HCT116 (cell line): ENCODE measurements at regions not wholly inside any gene's neighbourhood (a gene's known extent, or its start where the extent isn't known, plus 50 kb on each side); places are given as distances from the start of the nearest gene placed in this dataset.

ENCODE experiments used
- ATAC-seq: fragments of 200-7000 bp; cut with Tn5 transposase; 2 replicates; pipeline ENCODE4 v1.9.1; 2020; ENCODE audit warnings: mild to moderate bottlenecking, moderate library complexity
- BruUV-seq: library from RNA; stranded (reverse); fragments of 400-500 nt; replicated peaks from 2 replicates; lab custom pipeline; 2021; lab: Mats Ljungman, UMichigan
- CTCF ChIA-PET: fragments of 300-600 bp; sonication (Branson Sonifier 250); formaldehyde crosslinking; loops from one replicate; lab custom pipeline; 2021; ENCODE audit warnings: antibody characterized with exemption; lab: Charles Lee
- POLR2A ChIA-PET: fragments of 300-600, 350-600 bp; sonication (Branson Sonifier 250); formaldehyde crosslinking; loops from one replicate; lab custom pipeline; 2021; ENCODE audit warnings: antibody characterized with exemption; lab: Charles Lee
- RAD21 ChIA-PET, 2 experiments: fragments of 300-600 bp; sonication (Branson Sonifier 250); formaldehyde crosslinking; loops; one replicate each; lab custom pipeline; 2023; ENCODE audit warnings: low total read pairs in 2 of 2; ENCODE audit not compliant: uncharacterized antibody in 2 of 2, unreplicated experiment in 2 of 2, low non-redundant PET in 1 of 2; lab: Charles Lee
- DNase-seq: peaks from one replicate; pipeline ENCODE4 v3.0.0-alpha.2; 2010; ENCODE audit warnings: low read depth, low spot score
- H2AFZ ChIP-seq: fragments of 200-600 bp; shearing (Covaris generic), sonication (generic); 2 replicates; pipeline ENCODE4 v1.6.1; 2017; ENCODE audit warnings: low read depth, mixed run types, mixed read lengths, antibody characterized with exemption, low read length; ENCODE audit not compliant: poor library complexity, severe bottlenecking
- H3K27ac ChIP-seq: 2 replicates; pipeline ENCODE4 v1.5.1; 2012; ENCODE audit warnings: low read depth, low read length
- H3K27me3 ChIP-seq: fragments of 200-600 bp; sonication (generic); 2 replicates; pipeline ENCODE4 v1.6.1; 2016; ENCODE audit warnings: mixed run types, low read length, mixed read lengths; ENCODE audit not compliant: insufficient read depth
- H3K36me3 ChIP-seq, 2 experiments: fragments of 200-500 bp in 1 of 2; fragments of 200-600 bp in 1 of 2; sonication (Bioruptor generic) in 1 of 2; sonication (generic) in 1 of 2; 2 replicates each; pipeline versions ENCODE4 v1.5.1 to v1.6.1; 2014 to 2016; ENCODE audit warnings: low read length in 2 of 2, inconsistent platforms in 1 of 2, mixed read lengths in 1 of 2, mixed run types in 1 of 2; ENCODE audit not compliant: insufficient read depth in 2 of 2, control insufficient read depth in 1 of 2
- H3K4me1 ChIP-seq, 2 experiments: fragments of 200-600 bp in 1 of 2; sonication (generic) in 1 of 2; 2 replicates each; pipeline versions ENCODE4 v1.5.1 to v1.6.1; 2012 to 2017; ENCODE audit warnings: low read length in 2 of 2, inconsistent platforms in 1 of 2, mild to moderate bottlenecking in 1 of 2, mixed read lengths in 1 of 2, mixed run types in 1 of 2, moderate library complexity in 1 of 2; ENCODE audit not compliant: insufficient read depth in 2 of 2, control insufficient read depth in 1 of 2
- H3K4me2 ChIP-seq: fragments of 200-600 bp; sonication (generic); 2 replicates; pipeline ENCODE4 v1.6.1; 2017; ENCODE audit warnings: mixed run types, low read length, mixed read lengths
- H3K4me3 ChIP-seq, 2 experiments: fragments of 200-600 bp in 1 of 2; sonication (generic) in 1 of 2; replicated peaks in 1 of 2; 2 replicates each; pipeline ENCODE4 v1.5.1; 2011 to 2016; ENCODE audit warnings: low read length in 2 of 2, control low read depth in 1 of 2, low read depth in 1 of 2, mild to moderate bottlenecking in 1 of 2, mixed read lengths in 1 of 2, mixed run types in 1 of 2
- H3K79me2 ChIP-seq: fragments of 200-600 bp; sonication (generic); 2 replicates; pipeline ENCODE4 v1.6.1; 2017; ENCODE audit warnings: mild to moderate bottlenecking, mixed run types, low read length, moderate library complexity, mixed read lengths; ENCODE audit not compliant: insufficient read depth
- H3K9ac ChIP-seq: fragments of 200-600 bp; sonication (generic); 2 replicates; pipeline ENCODE4 v1.6.1; 2016; ENCODE audit warnings: low read length, mixed read lengths
- H3K9me2 ChIP-seq: fragments of 200-600 bp; sonication (generic), shearing (Covaris generic); 2 replicates; pipeline ENCODE4 v1.6.1; 2017; ENCODE audit warnings: mixed run types, mild to moderate bottlenecking, moderate library complexity; ENCODE audit not compliant: insufficient read depth
- H3K9me3 ChIP-seq, 2 experiments: fragments of 200-500 bp in 1 of 2; fragments of 200-600 bp in 1 of 2; sonication (Bioruptor generic) in 1 of 2; sonication (generic) in 1 of 2; 2 replicates each; pipeline ENCODE4 v1.6.1; 2014 to 2017; ENCODE audit warnings: low read length in 2 of 2, mixed read lengths in 2 of 2, inconsistent platforms in 1 of 2, low read depth in 1 of 2, mild to moderate bottlenecking in 1 of 2, mixed run types in 1 of 2, moderate library complexity in 1 of 2; ENCODE audit not compliant: control insufficient read depth in 1 of 2, insufficient read depth in 1 of 2
- H4K20me1 ChIP-seq: fragments of 200-600 bp; sonication (generic), shearing (Covaris generic); 2 replicates; pipeline ENCODE4 v1.6.1; 2017; ENCODE audit warnings: mixed run types, mild to moderate bottlenecking, moderate library complexity; ENCODE audit not compliant: insufficient read depth
- CBX3 ChIP-seq: IDR thresholded peaks from 2 replicates; pipeline ENCODE4 v1.6.1; 2012; ENCODE audit warnings: low read depth
- CEBPB ChIP-seq: IDR thresholded peaks from 2 replicates; pipeline ENCODE4 v1.6.1; 2012; ENCODE audit warnings: low read depth
- EGR1 ChIP-seq: IDR thresholded peaks from 2 replicates; pipeline ENCODE4 v1.6.1; 2012; ENCODE audit warnings: low read depth
- ELF1 ChIP-seq: IDR thresholded peaks from 2 replicates; pipeline ENCODE4 v1.6.1; 2012; ENCODE audit warnings: low read depth, borderline replicate concordance
- FOSL1 ChIP-seq: IDR thresholded peaks from 2 replicates; pipeline ENCODE4 v1.6.1; 2012; ENCODE audit warnings: low read depth
- JUND ChIP-seq: IDR thresholded peaks from 2 replicates; pipeline ENCODE4 v1.6.1; 2012
- RAD21 ChIP-seq: IDR thresholded peaks from 2 replicates; pipeline ENCODE4 v1.6.1; 2012; ENCODE audit warnings: low read depth, mild to moderate bottlenecking
- SIN3A ChIP-seq: IDR thresholded peaks from 2 replicates; pipeline ENCODE4 v1.6.1; 2012; ENCODE audit warnings: low read depth
- SP1 ChIP-seq: IDR thresholded peaks from 2 replicates; pipeline ENCODE4 v1.6.1; 2012; ENCODE audit warnings: low read depth
- SRF ChIP-seq: IDR thresholded peaks from 2 replicates; pipeline ENCODE4 v1.6.1; 2012; ENCODE audit warnings: low read depth
- TCF7L2 ChIP-seq: IDR thresholded peaks from 2 replicates; pipeline ENCODE4 v1.7.0; 2011; ENCODE audit warnings: borderline replicate concordance, inconsistent platforms; ENCODE audit not compliant: insufficient read depth, insufficient read length; ENCODE audit errors: extremely low read depth
- ZBTB33 ChIP-seq: IDR thresholded peaks from 2 replicates; pipeline ENCODE4 v1.6.1; 2011; ENCODE audit warnings: mild to moderate bottlenecking, low read length, moderate library complexity; ENCODE audit not compliant: insufficient replicate concordance; ENCODE audit errors: extremely low read depth
- ZFX ChIP-seq: fragments of 450-650 bp; IDR thresholded peaks from 2 replicates; pipeline ENCODE4 v1.6.1; 2017
- ZNF274 ChIP-seq: fragments of 200-500 bp; sonication (Bioruptor generic); IDR thresholded peaks from 2 replicates; pipeline ENCODE4 v1.6.1; 2014; ENCODE audit warnings: mild to moderate bottlenecking, low read depth, low read length, inconsistent platforms
- intact Hi-C: fragments of 100-400 bp; cut with micrococcal nuclease; formaldehyde crosslinking; loops from 2 replicates; pipeline ENCODE4 v1.10.0; 2022

DNA sequence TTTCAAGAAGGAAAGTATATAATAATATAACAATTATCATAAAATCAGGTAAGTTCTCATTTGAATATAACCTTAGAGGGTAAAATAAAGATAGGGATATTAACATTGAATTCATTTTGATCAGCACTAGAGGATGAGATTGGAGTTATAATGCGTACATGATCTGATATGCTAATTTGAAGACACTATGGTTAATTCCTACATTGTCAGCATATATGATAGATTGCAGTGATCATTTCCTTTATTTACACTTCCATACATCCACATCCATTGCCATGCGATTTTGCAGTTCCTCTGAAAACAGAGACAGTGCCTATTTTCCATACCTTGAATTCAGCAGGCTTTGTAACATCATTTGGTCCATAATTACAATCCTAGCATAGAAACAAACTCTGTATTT, 519.2 kb downstream of the CCDC85A start:
- no peak for TF ChIP-seq CBX3
- Histone ChIP-seq H4K20me1 (no peaks in the 10 kb centered on the region), H3K27me3 (no peaks in the 10 kb centered on the region), H3K4me1 (no peaks in the 10 kb centered on the region), H3K27ac (no peak overlapping the region), H2AFZ (no peak overlapping the region), H3K36me3 (no peaks in the 10 kb centered on the region), H3K9me2 (no peaks in the 10 kb centered on the region), H3K4me2 (no peak overlapping the region), H3K4me3 (no peak overlapping the region), H3K79me2 (no peaks in the 10 kb centered on the region), H3K9ac (no peak overlapping the region), H3K9me3 (no peaks in the 10 kb centered on the region)
- ChIA-PET POLR2A (no interaction called here), RAD21 (no interaction called here), CTCF (no interaction called here)
- no peak for DNase-seq
- ATAC-seq = no peak
- intact Hi-C loops = no loop called here
- BruUV-seq = no TSS peak

- intact Hi-C loops = no loop called here
- no peaks in the 10 kb centered on the region for H3K9me2 ChIP-seq
- no peaks in the 10 kb centered on the region for H3K79me2 ChIP-seq
- H4K20me1 ChIP-seq = no peaks in the 10 kb centered on the region
- H3K27ac ChIP-seq = no peak overlapping the region
- ATAC-seq (no peak), DNase-seq (no peak)
- no peak overlapping the region for H2AFZ ChIP-seq
- H3K27me3 ChIP-seq = no peaks in the 10 kb centered on the region
- BruUV-seq = no TSS peak
- H3K4me1 ChIP-seq = no peaks in the 10 kb centered on the region
- no peak overlapping the region for H3K9ac ChIP-seq
- no peak for TF ChIP-seq ZNF274
- no peak for TF ChIP-seq FOSL1
- no peak for TF ChIP-seq EGR1
- no peak for TF ChIP-seq CEBPB
- no peak for TF ChIP-seq JUND
- TF ChIP-seq ZBTB33 = no peak
- TF ChIP-seq SIN3A = no peak
- TF ChIP-seq ZFX = no peak
- TF ChIP-seq SRF = no peak
- no peak for TF ChIP-seq TCF7L2
- no peak for TF ChIP-seq ELF1
- TF ChIP-seq SP1 = no peak
- no peak for TF ChIP-seq RAD21
- ChIA-PET CTCF (no interaction called here), POLR2A (interaction anchor here (0.6 kb wide), 1 partner anchor 1823 kb away, joined by 3 read pairs; no protein-coding TSS in a partner anchor), RAD21 (no interaction called here)
- H3K36me3 ChIP-seq = no peaks in the 10 kb centered on the region
- H3K9me3 ChIP-seq = no peaks in the 10 kb centered on the region
- H3K4me3 ChIP-seq = no peak overlapping the region
- H3K4me2 ChIP-seq = no peak overlapping the region
Observed at GRCh38 chr2:56705713-56706112, 521.9 kb downstream of the CCDC85A start.
